CD4-positive, alpha-beta T cell treated with Interleukin-1 beta for 1 hour (primary cell): ENCODE measurements at regions not wholly inside any gene's neighbourhood (a gene's known extent, or its start where the extent isn't known, plus 50 kb on each side); places are given as distances from the start of the nearest gene placed in this dataset.
A peak's percentile ranks its signal among the peaks of the same experiment; 100 is the strongest.
"Not testable (repeated sequence)": the region's sequence is repeated elsewhere in the genome, so short reads cannot be mapped to it uniquely, and the experiment has no call there.

Experiments used
- DNase-seq, 2 donors: peaks; one replicate each; pipeline ENCODE4 v3.0.0-alpha.2; 2020 to 2022

- not testable (repeated sequence) for DNase-seq
These were observed 54.1 kb upstream of the USP14 start for GRCh38 chr18:104264-104663.

DNA sequence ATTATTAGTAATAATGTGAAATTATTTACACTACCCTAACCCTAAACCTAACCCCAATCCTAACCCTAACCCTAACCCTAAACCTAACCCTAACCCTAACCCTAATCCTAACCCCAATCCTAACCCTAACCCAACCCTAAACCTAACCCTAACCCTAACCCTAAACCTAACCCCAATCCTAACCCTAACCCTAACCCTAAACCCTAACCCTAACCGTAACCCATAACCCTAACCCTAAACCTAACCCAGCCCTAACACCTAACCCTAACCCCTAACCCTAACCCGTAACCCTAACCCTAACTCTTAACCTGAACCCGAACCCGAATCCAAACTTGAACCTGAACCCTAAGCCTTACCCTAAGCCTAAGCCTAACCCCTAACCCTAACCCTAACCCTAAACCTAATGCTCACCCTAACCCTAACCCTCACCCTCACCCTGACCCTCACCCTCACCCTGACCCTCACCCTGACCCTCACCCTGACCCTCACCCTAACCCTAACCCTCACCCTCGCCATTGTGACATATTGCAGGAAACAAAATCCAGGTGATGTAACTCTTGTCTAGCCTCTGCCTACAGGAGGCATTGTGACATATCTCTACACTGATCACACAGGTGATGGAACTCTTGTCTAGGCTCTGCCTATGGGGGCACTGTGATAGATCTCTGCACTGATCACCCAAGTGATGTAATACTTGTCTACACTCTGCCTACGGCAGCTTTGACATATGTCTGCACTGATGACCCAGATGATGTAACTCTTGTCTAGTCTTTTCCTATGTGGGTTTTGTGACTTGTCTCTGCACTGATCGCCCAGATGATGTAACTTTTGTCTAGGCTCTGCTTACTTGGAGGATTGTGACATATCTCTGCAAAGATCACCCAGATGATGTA, 53.0 kb upstream of the USP14 start:
- not testable (repeated sequence) for DNase-seq

- DNase-seq = peak in 1 of 2 donors; percentile 14
These were observed 52.1 kb upstream of the USP14 start for GRCh38 chr18:106054-106851.

DNA sequence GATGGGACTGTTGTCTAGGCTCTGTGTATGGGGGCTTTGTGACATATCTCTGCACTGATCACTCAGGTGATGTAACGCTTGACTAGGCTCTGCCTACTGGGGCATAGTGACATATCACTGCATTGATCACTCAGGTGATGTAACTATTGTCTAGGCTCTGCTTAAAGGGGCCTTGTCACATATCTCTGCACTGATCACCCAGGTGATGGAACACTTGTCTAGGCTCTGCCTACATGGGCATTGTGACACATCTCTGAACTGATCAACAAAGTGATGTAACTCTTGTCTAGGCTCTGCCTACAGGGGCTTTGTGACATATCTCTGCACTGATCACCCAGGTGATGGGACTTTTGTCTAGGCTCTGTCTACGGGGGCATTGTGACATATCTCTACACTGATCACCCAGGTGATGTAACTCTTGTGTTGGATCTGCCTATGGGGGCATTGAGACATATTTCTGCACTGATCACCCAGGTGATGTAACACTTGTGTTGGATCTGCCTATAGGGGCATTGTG, 51.4 kb upstream of the USP14 start:
- not testable (repeated sequence) for DNase-seq

DNA sequence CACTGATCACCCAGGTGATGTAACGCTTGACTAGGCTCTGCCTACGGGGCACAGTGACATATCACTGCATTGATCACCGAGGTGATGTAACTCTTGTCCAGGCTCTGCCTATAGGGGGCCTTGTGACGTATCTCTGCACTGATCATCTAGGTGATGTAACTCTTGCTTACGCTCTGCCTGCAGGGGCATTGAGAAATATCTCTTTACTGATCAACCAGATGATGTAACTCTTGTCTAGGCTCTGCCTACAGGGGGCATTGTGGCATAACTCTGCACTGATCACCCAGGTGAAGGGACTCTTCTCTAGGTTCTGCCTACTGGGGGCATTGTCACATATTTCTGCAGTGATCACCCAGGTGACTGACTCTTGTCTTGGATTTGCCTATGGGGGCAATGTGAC, 50.9 kb upstream of the USP14 start:
- not testable (repeated sequence) for DNase-seq

DNA sequence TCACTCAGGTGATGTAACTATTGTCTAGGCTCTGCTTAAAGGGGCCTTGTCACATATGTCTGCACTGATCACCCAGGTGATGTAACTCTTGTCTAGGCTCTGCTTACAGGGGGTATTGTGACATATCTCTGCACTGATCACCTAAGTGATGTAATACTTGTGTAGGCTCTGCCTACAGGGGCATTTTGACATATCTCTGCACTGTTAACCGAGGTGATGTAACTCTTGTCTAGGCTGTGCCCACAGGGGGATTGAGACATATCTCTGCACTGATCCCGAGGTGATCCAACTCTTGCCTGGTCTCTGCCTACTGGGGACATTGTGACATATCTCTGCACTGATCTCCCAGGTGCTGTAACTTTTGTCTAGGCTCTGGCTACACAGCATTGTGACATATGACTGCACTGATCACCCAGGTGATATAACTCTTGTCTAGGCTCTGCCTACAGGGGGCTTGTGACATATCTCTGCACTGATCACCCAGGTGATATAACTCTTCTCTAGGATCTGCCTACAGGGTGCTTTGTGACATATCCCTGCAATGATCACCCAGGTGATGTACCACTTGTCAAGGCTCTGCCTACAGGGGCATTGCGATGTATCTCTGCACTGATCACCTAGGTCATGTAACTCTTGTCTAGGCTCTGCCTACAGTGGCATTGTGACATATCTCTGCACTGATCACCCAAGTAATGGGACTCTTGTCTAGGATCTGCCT, 50.3 kb upstream of the USP14 start:
- not testable (repeated sequence) for DNase-seq
